ENCODE measurements at regions not wholly inside any gene's neighbourhood (a gene's known extent, or its start where the extent isn't known, plus 50 kb on each side); places are given as distances from the start of the nearest gene placed in this dataset.

GRCh38 chr16:80375513-80375912 is 165.3 kb upstream of the DYNLRB2 start:
- TF ChIP-seq POLR2A (IDR thresholded peaks at IDR 0.05) (no peak), CTCF (IDR thresholded peaks at IDR 0.05) (no peak)
